HepG2 (cell line): ENCODE measurements at regions not wholly inside any gene's neighbourhood (a gene's known extent, or its start where the extent isn't known, plus 50 kb on each side); places are given as distances from the start of the nearest gene placed in this dataset.
"Not testable (repeated sequence)": the region's sequence is repeated elsewhere in the genome, so short reads cannot be mapped to it uniquely, and the experiment has no call there.

ENCODE experiments used
- ATAC-seq: fragments of 200-7000 bp; cut with Tn5 transposase; 3 replicates; pipeline ENCODE4 v1.9.1; 2020; ENCODE audit warnings: mild to moderate bottlenecking, moderate library complexity
- BruUV-seq: library from RNA; stranded (reverse); fragments of 400-500 nt; replicated peaks from 2 replicates; lab custom pipeline; 2021; lab: Mats Ljungman, UMichigan
- CTCF ChIA-PET: fragments of 300-600 bp; formaldehyde crosslinking; extraction: SDS; loops from one replicate; lab custom pipeline; 2021; ENCODE audit warnings: low total read pairs, inconsistent platforms, low intra/inter-chr PET ratio; lab: Yijun Ruan, JAX
- POLR2A ChIA-PET: fragments of 350-600 bp; sonication (Branson Sonifier 250); formaldehyde crosslinking; loops from one replicate; lab custom pipeline; 2020; ENCODE audit warnings: antibody characterized with exemption, inconsistent platforms; lab: Yijun Ruan, JAX
- DNase-seq: peaks from one replicate; pipeline ENCODE4 v3.0.0-alpha.2; 2015; ENCODE audit warnings: low spot score
- FAIRE-seq: peaks from 3 replicates; lab custom pipeline; 2011; peaks lifted over from hg19 to GRCh38; lab: Jason Lieb, UNC
- H2AFZ ChIP-seq: one replicate; pipeline ENCODE4 v1.6.1; 2011; ENCODE audit warnings: low read length, inconsistent platforms
- H3K27ac ChIP-seq: fragments of 300-600 bp; 3 replicates; pipeline ENCODE4 v1.8.0; 2011; ENCODE audit warnings: mixed run types, mild to moderate bottlenecking, mixed read lengths, low read length, inconsistent platforms; ENCODE audit not compliant: insufficient read depth; ENCODE audit errors: extremely low read length
- H3K27me3 ChIP-seq, 2 experiments: fragments of 200-600 bp in 1 of 2; 2 replicates in 1 of 2; 3 replicates in 1 of 2; pipeline versions ENCODE4 v1.6.0 to v1.8.0; 2011; ENCODE audit warnings: low read length in 2 of 2, mild to moderate bottlenecking in 2 of 2, moderate library complexity in 2 of 2, inconsistent platforms in 1 of 2; ENCODE audit not compliant: insufficient read depth in 2 of 2, control insufficient read depth in 1 of 2
- H3K36me3 ChIP-seq, 2 experiments: fragments of 200-600 bp in 1 of 2; replicated peaks in 1 of 2; 2 replicates in 1 of 2; 3 replicates in 1 of 2; pipeline versions ENCODE4 v1.5.1 to v1.8.0; 2011; ENCODE audit warnings: low read length in 2 of 2, inconsistent platforms in 1 of 2; ENCODE audit not compliant: insufficient read depth in 2 of 2, control insufficient read depth in 1 of 2
- H3K4me1 ChIP-seq: 2 replicates; pipeline ENCODE4 v1.5.1; 2012; ENCODE audit warnings: low read length, inconsistent platforms; ENCODE audit not compliant: insufficient read depth
- H3K4me2 ChIP-seq: 2 replicates; pipeline ENCODE4 v1.6.0; 2011; ENCODE audit warnings: low read depth, low read length, inconsistent platforms
- H3K4me3 ChIP-seq, 3 experiments: fragments of 200-600 bp in 1 of 3; sonication (generic), shearing (Covaris generic) in 1 of 3; replicated peaks in 1 of 3; 2 replicates each; pipeline ENCODE4 v1.5.1; 2011 to 2016; ENCODE audit warnings: low read length in 3 of 3, inconsistent platforms in 2 of 3, low read depth in 2 of 3, mild to moderate bottlenecking in 2 of 3, control low read depth in 1 of 3, mixed read lengths in 1 of 3; ENCODE audit not compliant: insufficient read depth in 1 of 3
- H3K79me2 ChIP-seq: one replicate; pipeline ENCODE4 v1.6.1; 2011; ENCODE audit warnings: low read length, inconsistent platforms; ENCODE audit not compliant: insufficient read depth
- H3K9ac ChIP-seq: 2 replicates; pipeline ENCODE4 v1.6.0; 2011; ENCODE audit warnings: mild to moderate bottlenecking, low read depth, low read length, inconsistent platforms; ENCODE audit not compliant: insufficient read depth
- H3K9me3 ChIP-seq: 2 replicates; pipeline ENCODE4 v1.5.1; 2012; ENCODE audit warnings: mild to moderate bottlenecking, low read length
- H4K20me1 ChIP-seq: 2 replicates; pipeline ENCODE4 v1.6.0; 2011; ENCODE audit warnings: inconsistent platforms, mild to moderate bottlenecking, low read length, moderate library complexity; ENCODE audit not compliant: insufficient read depth
- WGBS: methylation state at CpG from one replicate; pipeline ENCODE4 v1.1.6; 2017; ENCODE audit warnings: low lambda C conversion rate; 5-methylcytosine and 5-hydroxymethylcytosine counted together
- in situ Hi-C: cut with HindIII; loops from 2 replicates; pipeline ENCODE4 v1.10.0; 2017; ENCODE audit warnings: low pct_unique_long_range_greater_than_20kb; ENCODE audit not compliant: extremely low pct_ligation_motif_present
- intact Hi-C: fragments of 100-400 bp; cut with micrococcal nuclease; formaldehyde crosslinking; loops from one replicate; pipeline ENCODE4 v1.10.0; 2022; ENCODE audit not compliant: unreplicated experiment

- H3K27ac ChIP-seq, H3K4me1 ChIP-seq, H3K9ac ChIP-seq, BruUV-seq, H3K4me3 ChIP-seq, H3K79me2 ChIP-seq, H3K9me3 ChIP-seq, H2AFZ ChIP-seq, H3K27me3 ChIP-seq, CTCF ChIA-PET, DNase-seq, H3K36me3 ChIP-seq, in situ Hi-C loops, POLR2A ChIA-PET, FAIRE-seq, H4K20me1 ChIP-seq, H3K4me2 ChIP-seq, ATAC-seq, intact Hi-C loops: not testable (repeated sequence)
- WGBS = 0% methylated on average over 5 of the region's 5 CpGs
These were observed 51.5 kb upstream of the SRD5A2 start for GRCh38 chr2:31632201-31632600.
